WTC11 (cell line): ENCODE measurements at regions not wholly inside any gene's neighbourhood (a gene's known extent, or its start where the extent isn't known, plus 50 kb on each side); places are given as distances from the start of the nearest gene placed in this dataset.

Source experiments
- E2F1 ChIP-seq: sonication (generic); formaldehyde crosslinking; IDR thresholded peaks from 2 replicates; pipeline ENCODE4 v1.8.0; 2022; ENCODE audit warnings: mild to moderate bottlenecking, missing genetic modification reagents
- E2F4 ChIP-seq: sonication (generic); formaldehyde crosslinking; IDR thresholded peaks from 2 replicates; pipeline ENCODE4 v1.8.1; 2022; ENCODE audit warnings: low read depth, mild to moderate bottlenecking, moderate library complexity, missing genetic modification reagents, borderline replicate concordance
- JUN ChIP-seq: sonication (generic); formaldehyde crosslinking; IDR thresholded peaks from 2 replicates; pipeline ENCODE4 v1.8.0; 2023; ENCODE audit warnings: mild to moderate bottlenecking, missing genetic modification reagents
- SMAD3 ChIP-seq: sonication (generic); formaldehyde crosslinking; IDR thresholded peaks from 2 replicates; pipeline ENCODE4 v1.8.0; 2022; ENCODE audit warnings: missing genetic modification reagents, mild to moderate bottlenecking, borderline replicate concordance
- TEAD1 ChIP-seq: sonication (generic); formaldehyde crosslinking; IDR thresholded peaks from 2 replicates; pipeline ENCODE4 v1.8.0; 2022; ENCODE audit warnings: mild to moderate bottlenecking, missing genetic modification reagents
- TEAD4 ChIP-seq: sonication (generic); formaldehyde crosslinking; IDR thresholded peaks from 2 replicates; pipeline ENCODE4 v1.8.0; 2022; ENCODE audit warnings: mild to moderate bottlenecking, missing genetic modification reagents
- ZNF219 ChIP-seq: sonication (generic); formaldehyde crosslinking; IDR thresholded peaks from 2 replicates; pipeline ENCODE4 v1.8.0; 2023; ENCODE audit warnings: missing genetic modification reagents, mild to moderate bottlenecking, borderline replicate concordance
- TF ChIP-seq, protein P1 (sequence below): sonication (generic); formaldehyde crosslinking; IDR thresholded peaks from 2 replicates; pipeline ENCODE4 v1.8.1; 2022; ENCODE audit warnings: low read depth, missing genetic modification reagents, borderline replicate concordance
- TF ChIP-seq, protein P2 (sequence below): sonication (generic); formaldehyde crosslinking; IDR thresholded peaks from 2 replicates; pipeline ENCODE4 v1.8.1; 2022; ENCODE audit warnings: mild to moderate bottlenecking, moderate library complexity, missing genetic modification reagents

DNA sequence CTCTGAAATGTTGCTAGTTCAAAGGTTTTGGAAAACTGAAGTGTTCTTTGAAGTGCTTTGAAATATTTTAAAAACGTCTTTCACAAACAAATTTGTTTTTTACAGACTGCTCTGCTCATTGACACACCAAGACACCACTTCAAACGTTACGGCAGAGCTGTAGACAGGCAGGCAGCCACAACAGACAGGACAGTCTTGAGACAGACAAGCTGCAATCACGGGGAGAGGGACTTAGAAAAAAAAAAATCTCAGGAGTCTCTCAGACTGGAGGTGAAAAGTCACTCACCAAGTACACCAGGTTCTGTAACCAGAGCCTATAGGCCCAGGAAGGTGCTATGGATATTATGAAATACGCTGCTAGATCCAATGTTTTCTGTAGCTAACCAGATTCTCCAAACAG, 135.4 kb downstream of the ISL1 start:
- TF ChIP-seq JUN (CRISPR knock-in tag) (no peak), TEAD1 (CRISPR knock-in tag) (no peak), TEAD4 (no peak), E2F4 (CRISPR knock-in tag) (no peak), SMAD3 (CRISPR knock-in tag) (no peak), ZNF219 (CRISPR knock-in tag) (no peak), E2F1 (no peak)
- TF ChIP-seq, protein P1, sequence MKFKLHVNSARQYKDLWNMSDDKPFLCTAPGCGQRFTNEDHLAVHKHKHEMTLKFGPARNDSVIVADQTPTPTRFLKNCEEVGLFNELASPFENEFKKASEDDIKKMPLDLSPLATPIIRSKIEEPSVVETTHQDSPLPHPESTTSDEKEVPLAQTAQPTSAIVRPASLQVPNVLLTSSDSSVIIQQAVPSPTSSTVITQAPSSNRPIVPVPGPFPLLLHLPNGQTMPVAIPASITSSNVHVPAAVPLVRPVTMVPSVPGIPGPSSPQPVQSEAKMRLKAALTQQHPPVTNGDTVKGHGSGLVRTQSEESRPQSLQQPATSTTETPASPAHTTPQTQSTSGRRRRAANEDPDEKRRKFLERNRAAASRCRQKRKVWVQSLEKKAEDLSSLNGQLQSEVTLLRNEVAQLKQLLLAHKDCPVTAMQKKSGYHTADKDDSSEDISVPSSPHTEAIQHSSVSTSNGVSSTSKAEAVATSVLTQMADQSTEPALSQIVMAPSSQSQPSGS, result no peak
- TF ChIP-seq, protein P2, sequence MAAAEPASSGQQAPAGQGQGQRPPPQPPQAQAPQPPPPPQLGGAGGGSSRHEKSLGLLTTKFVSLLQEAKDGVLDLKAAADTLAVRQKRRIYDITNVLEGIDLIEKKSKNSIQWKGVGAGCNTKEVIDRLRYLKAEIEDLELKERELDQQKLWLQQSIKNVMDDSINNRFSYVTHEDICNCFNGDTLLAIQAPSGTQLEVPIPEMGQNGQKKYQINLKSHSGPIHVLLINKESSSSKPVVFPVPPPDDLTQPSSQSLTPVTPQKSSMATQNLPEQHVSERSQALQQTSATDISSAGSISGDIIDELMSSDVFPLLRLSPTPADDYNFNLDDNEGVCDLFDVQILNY (CRISPR knock-in tag), result no peak
